ENCODE measurements at regions not wholly inside any gene's neighbourhood (a gene's known extent, or its start where the extent isn't known, plus 50 kb on each side); places are given as distances from the start of the nearest gene placed in this dataset.

GRCh38 chr12:104896146-104896545, 61.9 kb downstream of the SLC41A2 start:
- TF ChIP-seq TARDBP (IDR thresholded peaks at IDR 0.05) (no peak), BHLHE40 (IDR thresholded peaks at IDR 0.05; ENCODE audit: borderline replicate concordance) (no peak), SP1 (IDR thresholded peaks at IDR 0.05) (no peak), ARNT (IDR thresholded peaks at IDR 0.05) (no peak), FOXM1 (IDR thresholded peaks at IDR 0.05; ENCODE audit: borderline replicate concordance) (no peak), ELF4 (IDR thresholded peaks at IDR 0.05) (no peak), HDGF (IDR thresholded peaks at IDR 0.05; ENCODE audit: borderline replicate concordance) (no peak), FOXA1 (IDR thresholded peaks at IDR 0.05) (no peak), SUZ12 (IDR thresholded peaks at IDR 0.05) (no peak), ZNF384 (IDR thresholded peaks at IDR 0.05) (no peak)

All from HEK293T (cell line).